NK-92 (cell line): ENCODE measurements at regions not wholly inside any gene's neighbourhood (a gene's known extent, or its start where the extent isn't known, plus 50 kb on each side); places are given as distances from the start of the nearest gene placed in this dataset.

Experiments used
- DNase-seq: peaks from one replicate; lab custom pipeline; 2025; ENCODE audit not compliant: unreplicated experiment; lab: John Stamatoyannopoulos, UW

- no peak for DNase-seq
These were observed 128.6 kb upstream of the CPM start for GRCh38 chr12:69061574-69061973.

DNA sequence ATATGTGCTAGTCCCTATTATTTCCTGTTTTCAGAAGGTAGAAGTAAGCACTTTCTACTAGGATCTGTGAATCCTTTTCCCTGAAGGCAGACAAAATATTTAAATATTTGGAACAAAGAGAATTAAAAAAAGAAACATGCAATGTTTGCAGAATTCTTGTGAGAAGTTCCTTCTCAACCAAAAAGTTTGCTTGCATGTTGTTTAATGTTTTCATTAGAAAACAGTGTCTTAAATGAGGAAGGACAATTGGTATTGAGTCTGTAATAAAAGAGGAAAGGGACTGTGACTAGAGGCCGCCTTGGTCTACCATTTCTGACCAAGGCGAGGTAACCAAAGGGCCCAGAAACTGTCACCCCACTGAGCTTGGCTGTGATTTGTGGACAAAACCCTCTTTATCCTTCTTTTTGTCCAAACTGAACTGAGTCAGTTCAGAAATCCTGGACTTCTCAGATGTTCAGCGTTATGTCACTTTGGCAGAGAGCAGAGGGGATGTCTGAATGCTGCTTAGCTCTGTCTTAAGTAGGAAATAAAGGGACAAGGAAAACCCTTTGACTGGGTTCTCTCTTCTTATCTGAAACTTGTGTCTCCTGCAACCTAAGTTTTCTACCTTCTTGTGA lies 129.8 kb upstream of the CPM start:
- DNase-seq, result no peak

GRCh38 chr12:69064734-69065443 lies 131.9 kb upstream of the CPM start:
- no peak for DNase-seq

GRCh38 chr12:69065775-69066174 lies 132.8 kb upstream of the CPM start:
- no peak for DNase-seq

DNA sequence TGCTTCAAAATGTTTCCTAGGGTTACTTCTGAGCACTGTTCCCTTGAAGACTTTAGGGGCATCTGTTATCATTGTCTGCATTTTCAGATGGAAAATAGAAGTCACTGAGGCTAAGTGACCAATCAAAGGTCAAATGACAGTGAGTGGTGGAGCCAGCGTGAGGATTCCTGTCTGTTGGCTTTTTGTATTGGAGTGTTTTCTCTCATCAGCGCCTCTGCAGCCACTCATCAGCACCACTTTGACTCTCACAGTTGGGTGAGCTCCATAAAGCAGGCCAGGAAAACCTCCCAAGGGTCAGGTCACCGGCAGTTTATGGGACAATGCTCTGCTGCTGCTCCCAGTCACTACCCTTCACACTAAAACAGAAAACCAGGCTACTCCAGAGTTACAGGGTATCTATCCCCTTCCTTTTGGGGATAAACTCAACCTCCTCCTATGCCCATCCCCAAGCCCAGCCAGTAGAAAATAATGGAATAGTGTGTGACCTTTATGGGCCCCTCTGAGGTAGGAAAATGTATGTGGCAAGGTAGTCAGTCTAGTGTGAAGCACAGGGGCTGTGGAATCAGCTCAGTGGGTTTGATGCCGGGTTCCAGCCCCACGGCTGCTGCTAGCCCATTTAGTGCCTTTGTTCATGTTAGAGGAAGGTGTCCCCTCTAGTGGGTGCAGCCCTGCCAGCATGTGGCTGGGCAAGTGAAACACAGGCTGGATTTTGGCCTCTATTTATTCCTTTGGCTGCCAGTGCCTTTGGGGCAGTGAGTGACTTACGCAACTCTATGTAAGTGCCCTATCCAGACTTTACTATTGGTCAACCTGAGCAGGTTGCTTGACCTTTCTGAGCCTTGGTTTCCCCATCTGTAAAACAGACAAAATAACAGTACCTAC lies 133.8 kb upstream of the CPM start:
- DNase-seq, result no peak

- DNase-seq, result no peak
These were observed 134.7 kb upstream of the CPM start for GRCh38 chr12:69067713-69068112.

DNA sequence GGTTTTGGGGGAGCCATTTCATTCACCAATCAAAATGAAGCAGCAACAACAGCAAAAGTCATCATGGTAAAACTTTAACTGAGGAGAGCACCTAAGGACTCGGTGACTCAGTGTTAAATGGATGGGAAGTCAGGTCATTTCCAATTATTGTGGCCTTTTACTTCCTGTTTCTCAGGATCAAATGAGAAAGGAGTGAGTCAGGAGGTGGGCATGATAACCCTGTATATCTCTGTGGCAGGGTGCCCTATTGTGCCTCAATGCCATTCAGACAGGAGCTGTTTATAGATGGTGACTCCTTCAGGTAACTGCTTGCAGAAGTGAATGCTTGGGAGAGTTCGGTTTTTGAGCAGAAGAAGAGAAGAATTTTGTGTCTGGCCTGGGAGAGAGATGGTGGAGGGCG lies 135.5 kb upstream of the CPM start:
- DNase-seq, result no peak

DNA sequence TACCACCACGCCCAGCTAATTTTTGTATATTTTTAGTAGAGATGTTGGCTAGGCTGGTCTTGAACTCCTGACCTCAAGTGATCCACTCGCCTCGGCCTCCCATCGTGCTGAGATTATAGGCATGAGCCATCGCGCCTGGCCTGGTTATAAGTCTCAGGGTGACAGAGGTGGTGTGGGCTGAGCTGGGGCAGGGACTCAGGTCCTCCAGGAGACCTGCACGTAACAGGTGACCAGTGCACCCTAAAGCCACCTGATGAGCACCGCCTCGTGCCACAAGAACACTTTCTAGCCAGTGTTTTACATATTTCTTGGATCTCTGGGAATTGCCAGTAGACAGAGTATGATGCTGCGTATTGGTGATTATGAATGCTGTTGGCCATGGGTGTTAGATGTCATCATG lies 136.5 kb upstream of the CPM start:
- DNase-seq, result no peak

GRCh38 chr12:69070319-69071090 lies 137.5 kb upstream of the CPM start:
- DNase-seq, result no peak

DNA sequence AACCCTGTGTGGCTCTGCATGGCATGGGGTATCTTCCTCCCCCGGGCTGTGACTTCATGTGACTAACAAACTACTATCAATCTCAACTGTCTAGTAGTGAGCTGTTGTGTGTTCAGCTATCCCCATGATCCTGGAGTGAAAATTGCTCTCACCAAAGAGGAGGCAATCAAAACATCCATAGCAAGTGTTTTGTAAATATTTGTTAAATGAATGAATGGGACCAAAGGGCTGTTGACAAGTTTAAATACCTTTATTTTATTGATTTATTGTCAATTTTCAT lies 138.1 kb upstream of the CPM start:
- no peak for DNase-seq

GRCh38 chr12:69073035-69073434 lies 140.1 kb upstream of the CPM start:
- no peak for DNase-seq

DNA sequence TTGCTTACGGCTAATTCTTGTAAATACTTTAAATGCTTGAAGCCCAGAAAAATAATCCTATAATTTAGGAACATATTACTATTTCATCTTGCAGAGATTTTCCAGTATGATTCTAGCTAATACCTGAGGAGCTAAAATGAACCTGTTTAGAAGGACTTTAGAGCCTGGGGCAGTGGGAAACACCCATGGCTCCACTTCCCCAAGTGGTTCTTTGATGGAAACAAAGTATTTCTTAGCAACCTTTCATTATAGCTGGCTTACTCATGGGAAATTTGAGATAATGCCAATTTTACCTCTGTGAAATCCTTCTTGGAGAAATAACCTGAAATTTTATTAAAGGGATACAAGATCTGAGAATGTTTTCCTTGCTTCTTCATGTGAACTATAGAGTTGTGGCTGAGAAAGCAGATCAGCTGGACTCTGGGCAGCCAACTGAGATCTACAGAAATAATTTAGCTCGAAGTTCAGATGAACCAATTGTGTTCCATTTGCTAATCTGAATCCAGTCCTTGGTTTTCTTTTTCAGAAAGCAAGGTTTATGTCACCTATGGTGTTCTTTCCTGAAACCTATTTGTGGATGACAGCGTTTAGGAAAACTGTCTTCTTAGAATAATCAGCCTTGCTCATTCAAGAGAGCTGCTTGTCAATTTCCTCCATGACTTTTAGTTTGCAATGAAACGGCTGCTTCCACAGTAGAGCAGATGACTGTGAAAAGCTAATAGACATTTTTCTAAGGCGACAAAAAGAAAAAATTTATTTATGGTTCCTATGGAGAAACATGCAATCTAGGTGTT lies 141.8 kb upstream of the CPM start:
- DNase-seq, result no peak

- DNase-seq, result no peak
These were observed 150.7 kb upstream of the CPM start for GRCh38 chr12:69083689-69084088.

DNA sequence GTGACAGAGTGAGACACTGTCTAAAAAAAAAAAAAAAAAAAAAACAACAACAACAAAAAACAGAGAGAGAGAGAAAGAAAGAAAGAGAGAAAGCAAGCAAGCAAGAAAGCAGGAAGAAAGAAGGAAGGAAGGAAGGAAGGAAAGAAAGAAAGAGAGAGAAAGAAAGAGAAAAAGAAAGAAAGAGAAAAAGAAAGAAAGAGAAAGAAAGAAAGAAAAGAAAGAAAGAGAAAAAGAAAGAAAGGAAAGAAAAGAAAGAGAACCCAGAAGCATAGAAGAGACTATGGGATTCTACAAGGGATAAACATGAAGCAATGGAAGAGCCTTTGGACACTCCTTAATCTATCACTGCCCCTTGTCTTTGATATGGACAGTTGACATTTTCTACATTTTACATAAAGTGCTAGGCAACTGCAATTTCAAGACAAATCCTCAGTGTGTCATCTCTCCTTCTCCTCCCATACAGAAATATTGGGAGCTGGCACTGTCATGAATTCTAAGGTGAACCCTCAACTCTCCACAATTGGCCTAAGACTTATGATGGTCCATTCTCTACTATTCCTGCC lies 151.9 kb upstream of the CPM start:
- DNase-seq, result no peak

- no peak for DNase-seq
These were observed 152.9 kb upstream of the CPM start for GRCh38 chr12:69085852-69086251.

DNA sequence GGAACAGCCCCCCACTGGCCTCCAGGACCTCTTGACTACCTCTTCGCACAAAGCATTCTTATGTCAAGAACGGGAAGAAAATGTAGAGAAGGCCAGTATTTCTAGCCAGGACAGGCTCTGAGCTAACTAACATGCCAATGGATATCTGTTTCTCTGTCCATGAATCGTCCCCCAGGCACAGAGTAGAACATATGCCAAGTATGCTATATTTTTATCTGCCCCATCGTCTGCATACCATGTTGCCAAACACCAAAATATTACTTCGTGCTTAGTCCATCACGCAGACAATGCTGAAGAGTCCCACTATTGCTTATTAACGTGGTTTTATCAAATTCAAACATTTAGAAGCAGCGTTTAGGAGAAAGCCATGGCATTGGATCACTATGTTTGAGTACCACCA lies 151.4 kb upstream of the CPSF6 start:
- no peak for DNase-seq

DNA sequence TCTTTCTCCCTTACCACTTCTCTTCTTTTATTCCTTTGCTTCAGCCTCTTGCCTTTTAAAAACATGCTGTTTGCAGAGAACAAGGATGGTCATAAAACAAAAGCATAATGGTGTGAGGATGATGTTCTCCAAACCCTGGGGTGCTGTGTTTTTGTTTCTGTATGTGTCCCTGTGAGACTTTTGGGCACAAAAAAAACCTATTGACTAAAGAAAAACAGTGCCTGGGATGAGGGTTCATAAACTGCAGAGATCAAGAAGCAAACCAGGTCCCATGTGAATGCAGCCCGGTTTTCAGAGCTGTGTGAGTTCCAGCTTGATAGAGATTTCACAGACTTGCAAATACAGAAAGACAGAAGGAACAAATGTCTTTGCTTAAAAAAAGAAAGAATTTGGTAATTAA lies 148.6 kb upstream of the CPSF6 start:
- DNase-seq, result no peak

GRCh38 chr12:69091442-69092017 lies 147.8 kb upstream of the CPSF6 start:
- DNase-seq, result no peak

- DNase-seq, result no peak
These were observed 147.2 kb upstream of the CPSF6 start for GRCh38 chr12:69092137-69092536.

- DNase-seq, result no peak
These were observed 144.7 kb upstream of the CPSF6 start for GRCh38 chr12:69094606-69095216.
